Esophagus squamous epithelium (tissue), 4 donors: ENCODE measurements at regions not wholly inside any gene's neighbourhood (a gene's known extent, or its start where the extent isn't known, plus 50 kb on each side); places are given as distances from the start of the nearest gene placed in this dataset.

Experiments used
- POLR2A ChIP-seq, 4 donors: fragments of 450-650 bp; IDR thresholded peaks; one replicate each; pipeline ENCODE4 v1.6.1; 2017; ENCODE audit warnings: antibody characterized with exemption in 4 of 4, mild to moderate bottlenecking in 4 of 4, moderate library complexity in 3 of 4
- TF ChIP-seq, protein P1 (sequence below), 6 experiments: fragments of 450-650 bp in 4 of 6; fragments of 200-600 bp in 2 of 6; sonication (generic) in 2 of 6; IDR thresholded peaks; one replicate each; pipeline ENCODE4 v1.5.1; 2016 to 2019; ENCODE audit warnings: antibody characterized with exemption in 6 of 6, mild to moderate bottlenecking in 4 of 6, moderate library complexity in 4 of 6

- TF ChIP-seq, protein P1, sequence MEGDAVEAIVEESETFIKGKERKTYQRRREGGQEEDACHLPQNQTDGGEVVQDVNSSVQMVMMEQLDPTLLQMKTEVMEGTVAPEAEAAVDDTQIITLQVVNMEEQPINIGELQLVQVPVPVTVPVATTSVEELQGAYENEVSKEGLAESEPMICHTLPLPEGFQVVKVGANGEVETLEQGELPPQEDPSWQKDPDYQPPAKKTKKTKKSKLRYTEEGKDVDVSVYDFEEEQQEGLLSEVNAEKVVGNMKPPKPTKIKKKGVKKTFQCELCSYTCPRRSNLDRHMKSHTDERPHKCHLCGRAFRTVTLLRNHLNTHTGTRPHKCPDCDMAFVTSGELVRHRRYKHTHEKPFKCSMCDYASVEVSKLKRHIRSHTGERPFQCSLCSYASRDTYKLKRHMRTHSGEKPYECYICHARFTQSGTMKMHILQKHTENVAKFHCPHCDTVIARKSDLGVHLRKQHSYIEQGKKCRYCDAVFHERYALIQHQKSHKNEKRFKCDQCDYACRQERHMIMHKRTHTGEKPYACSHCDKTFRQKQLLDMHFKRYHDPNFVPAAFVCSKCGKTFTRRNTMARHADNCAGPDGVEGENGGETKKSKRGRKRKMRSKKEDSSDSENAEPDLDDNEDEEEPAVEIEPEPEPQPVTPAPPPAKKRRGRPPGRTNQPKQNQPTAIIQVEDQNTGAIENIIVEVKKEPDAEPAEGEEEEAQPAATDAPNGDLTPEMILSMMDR (IDR thresholded peaks at IDR 0.05): no peak
- no peak for TF ChIP-seq POLR2A (IDR thresholded peaks at IDR 0.05)
These were observed 1140.4 kb downstream of the EFNB2 start for GRCh38 chr13:105395041-105395440.
